GM12878 (cell line): ENCODE measurements at regions not wholly inside any gene's neighbourhood (a gene's known extent, or its start where the extent isn't known, plus 50 kb on each side); places are given as distances from the start of the nearest gene placed in this dataset.
"Not testable (repeated sequence)": the region's sequence is repeated elsewhere in the genome, so short reads cannot be mapped to it uniquely, and the experiment has no call there.

ENCODE experiments used
- CTCF ChIP-seq, 3 experiments: IDR thresholded peaks in 2 of 3; conservative IDR thresholded peaks in 1 of 3; 2 replicates each; pipeline ENCODE4 v1.5.1; 2011; ENCODE audit warnings: low read depth in 3 of 3, low read length in 3 of 3, mild to moderate bottlenecking in 3 of 3, control low read depth in 2 of 3, moderate library complexity in 2 of 3, inconsistent platforms in 1 of 3, mixed read lengths in 1 of 3; ENCODE audit not compliant: control insufficient read depth in 2 of 3, insufficient read depth in 1 of 3; ENCODE audit errors: extremely low read depth in 1 of 3
- EGR1 ChIP-seq, 2 experiments: IDR thresholded peaks; 1 replicate in 1 of 2; 2 replicates in 1 of 2; pipeline ENCODE4 v1.6.1; 2011 to 2012; ENCODE audit warnings: low read depth in 2 of 2, low read length in 2 of 2, borderline replicate concordance in 1 of 2, mild to moderate bottlenecking in 1 of 2, moderate library complexity in 1 of 2
- PKNOX1 ChIP-seq: fragments of 450-650 bp; IDR thresholded peaks from 2 replicates; pipeline ENCODE4 v1.6.1; 2016; ENCODE audit warnings: mild to moderate bottlenecking
- POLR2AphosphoS5 ChIP-seq: IDR thresholded peaks from 2 replicates; pipeline ENCODE4 v1.6.1; 2011; ENCODE audit warnings: mild to moderate bottlenecking, low read length, inconsistent platforms

GRCh38 chr5:25199902-25200301 is 555.1 kb upstream of the CDH10 start:
- not testable (repeated sequence) for TF ChIP-seq CTCF (IDR thresholded peaks at IDR 0.05 in 2 of 3, conservative IDR thresholded peaks at IDR 0.05 in 1 of 3; ENCODE audit: control insufficient read depth in 2 of 3, extremely low read depth in 1 of 3, insufficient read depth in 1 of 3, low read depth in 3 of 3, low read length in 3 of 3); EGR1 (IDR thresholded peaks at IDR 0.05; ENCODE audit: borderline replicate concordance in 1 of 2, low read depth in 2 of 2, low read length in 2 of 2); PKNOX1; POLR2AphosphoS5
